Uterus (tissue), 2 donors: ENCODE measurements at regions not wholly inside any gene's neighbourhood (a gene's known extent, or its start where the extent isn't known, plus 50 kb on each side); places are given as distances from the start of the nearest gene placed in this dataset.

Experiments
- POLR2A ChIP-seq, 2 donors: fragments of 450-650 bp; IDR thresholded peaks; one replicate each; pipeline ENCODE4 v1.6.1; 2016; ENCODE audit warnings: antibody characterized with exemption in 2 of 2, mild to moderate bottlenecking in 1 of 2, moderate library complexity in 1 of 2
- TF ChIP-seq, protein P1 (sequence below), 4 experiments: fragments of 200-600 bp in 2 of 4; fragments of 450-650 bp in 2 of 4; sonication (generic) in 2 of 4; IDR thresholded peaks; one replicate each; pipeline ENCODE4 v1.5.1; 2016 to 2019; ENCODE audit warnings: antibody characterized with exemption in 4 of 4, mild to moderate bottlenecking in 2 of 4, moderate library complexity in 1 of 4

DNA sequence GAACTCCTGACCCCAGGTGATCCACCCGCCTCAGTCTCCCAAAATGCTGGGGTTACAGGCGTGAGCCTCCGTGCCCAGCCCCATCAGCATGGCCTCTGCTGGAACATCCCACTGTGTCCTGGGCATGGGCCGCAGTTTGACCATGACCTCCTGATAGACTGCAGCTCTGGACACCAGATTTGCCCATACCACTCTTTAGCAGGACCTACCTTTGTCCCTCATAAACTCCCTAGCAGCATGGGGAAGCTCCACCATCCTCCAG lies 92.6 kb downstream of the MYCN start:
- TF ChIP-seq POLR2A (IDR thresholded peaks at IDR 0.05) = no peak
- TF ChIP-seq, protein P1, sequence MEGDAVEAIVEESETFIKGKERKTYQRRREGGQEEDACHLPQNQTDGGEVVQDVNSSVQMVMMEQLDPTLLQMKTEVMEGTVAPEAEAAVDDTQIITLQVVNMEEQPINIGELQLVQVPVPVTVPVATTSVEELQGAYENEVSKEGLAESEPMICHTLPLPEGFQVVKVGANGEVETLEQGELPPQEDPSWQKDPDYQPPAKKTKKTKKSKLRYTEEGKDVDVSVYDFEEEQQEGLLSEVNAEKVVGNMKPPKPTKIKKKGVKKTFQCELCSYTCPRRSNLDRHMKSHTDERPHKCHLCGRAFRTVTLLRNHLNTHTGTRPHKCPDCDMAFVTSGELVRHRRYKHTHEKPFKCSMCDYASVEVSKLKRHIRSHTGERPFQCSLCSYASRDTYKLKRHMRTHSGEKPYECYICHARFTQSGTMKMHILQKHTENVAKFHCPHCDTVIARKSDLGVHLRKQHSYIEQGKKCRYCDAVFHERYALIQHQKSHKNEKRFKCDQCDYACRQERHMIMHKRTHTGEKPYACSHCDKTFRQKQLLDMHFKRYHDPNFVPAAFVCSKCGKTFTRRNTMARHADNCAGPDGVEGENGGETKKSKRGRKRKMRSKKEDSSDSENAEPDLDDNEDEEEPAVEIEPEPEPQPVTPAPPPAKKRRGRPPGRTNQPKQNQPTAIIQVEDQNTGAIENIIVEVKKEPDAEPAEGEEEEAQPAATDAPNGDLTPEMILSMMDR (IDR thresholded peaks at IDR 0.05) = no peak
